GM23338 (cell line): ENCODE measurements at regions not wholly inside any gene's neighbourhood (a gene's known extent, or its start where the extent isn't known, plus 50 kb on each side); places are given as distances from the start of the nearest gene placed in this dataset.

Source experiments
- ATAC-seq: fragments of 200-7000 bp; cut with Tn5 transposase; 3 replicates; pipeline ENCODE4 v1.9.1; 2020
- DNase-seq: peaks from one replicate; pipeline ENCODE4 v3.0.0-alpha.2; 2015; ENCODE audit warnings: low spot score
- H2AFZ ChIP-seq: fragments of 200-600 bp; sonication (generic); 2 replicates; pipeline ENCODE4 v1.8.0; 2016; ENCODE audit warnings: antibody characterized with exemption, mild to moderate bottlenecking, moderate library complexity
- H3F3A ChIP-seq: fragments of 200-600 bp; sonication (generic); replicated peaks from 2 replicates; pipeline ENCODE4 v1.8.0; 2017; ENCODE audit warnings: antibody characterized with exemption, mixed run types, low read depth
- H3K27ac ChIP-seq: fragments of 200-600 bp; sonication (generic); 2 replicates; pipeline ENCODE4 v1.6.1; 2016; ENCODE audit warnings: low read depth
- H3K27me3 ChIP-seq: fragments of 200-600 bp; sonication (generic); 2 replicates; pipeline ENCODE4 v1.8.0; 2016; ENCODE audit warnings: mild to moderate bottlenecking, mixed run types, moderate library complexity; ENCODE audit not compliant: insufficient read depth
- H3K36me3 ChIP-seq: fragments of 200-600 bp; sonication (generic); 2 replicates; pipeline ENCODE4 v1.8.0; 2016; ENCODE audit warnings: mild to moderate bottlenecking; ENCODE audit not compliant: insufficient read depth
- H3K4me1 ChIP-seq: fragments of 200-600 bp; sonication (generic); 2 replicates; pipeline ENCODE4 v1.8.0; 2016; ENCODE audit warnings: mild to moderate bottlenecking, moderate library complexity; ENCODE audit not compliant: insufficient read depth
- H3K4me2 ChIP-seq: fragments of 200-600 bp; sonication (generic); 2 replicates; pipeline ENCODE4 v1.7.1; 2017; ENCODE audit warnings: mixed run types
- H3K4me3 ChIP-seq: fragments of 200-600 bp; sonication (generic); 2 replicates; pipeline ENCODE4 v1.6.1; 2016; ENCODE audit warnings: mixed run types
- H3K79me2 ChIP-seq: fragments of 200-600 bp; sonication (generic); replicated peaks from 2 replicates; pipeline ENCODE4 v1.8.0; 2017; ENCODE audit warnings: mild to moderate bottlenecking; ENCODE audit not compliant: insufficient read depth
- H3K9me2 ChIP-seq: fragments of 200-600 bp; sonication (generic); 2 replicates; pipeline ENCODE4 v1.8.0; 2017; ENCODE audit not compliant: insufficient read depth
- H4K20me1 ChIP-seq: fragments of 200-600 bp; sonication (generic); replicated peaks from 2 replicates; pipeline ENCODE4 v1.8.0; 2017; ENCODE audit warnings: mild to moderate bottlenecking; ENCODE audit not compliant: insufficient read depth
- H3K27ac Mint-ChIP-seq: 2 replicates; pipeline ENCODE4 v1.8.0; 2020; ENCODE audit warnings: inconsistent platforms, mild to moderate bottlenecking, moderate library complexity, mixed read lengths
- H3K27me3 Mint-ChIP-seq: 3 replicates; pipeline ENCODE4 v1.8.0; 2022; ENCODE audit warnings: low read depth, mild to moderate bottlenecking, moderate library complexity, mixed read lengths, inconsistent platforms; ENCODE audit not compliant: insufficient read depth, poor library complexity
- H3K36me3 Mint-ChIP-seq: 3 replicates; pipeline ENCODE4 v1.8.0; 2021; ENCODE audit warnings: low read depth, mild to moderate bottlenecking, inconsistent platforms, moderate library complexity, mixed read lengths
- H3K4me1 Mint-ChIP-seq: 3 replicates; pipeline ENCODE4 v1.8.0; 2020; ENCODE audit warnings: mild to moderate bottlenecking, inconsistent platforms, mixed read lengths
- H3K4me3 Mint-ChIP-seq: 3 replicates; pipeline ENCODE4 v1.8.0; 2021; ENCODE audit warnings: moderate library complexity, mild to moderate bottlenecking, inconsistent platforms, mixed read lengths
- H3K9me3 Mint-ChIP-seq: 3 replicates; pipeline ENCODE4 v1.8.0; 2020; ENCODE audit warnings: moderate library complexity, mild to moderate bottlenecking, inconsistent platforms, mixed read lengths
- ETS1 ChIP-seq: IDR thresholded peaks from 2 replicates; pipeline ENCODE4 v1.6.1; 2016; ENCODE audit warnings: antibody characterized with exemption
- EZH2 ChIP-seq: fragments of 200-600 bp; sonication (generic); IDR thresholded peaks from one replicate; pipeline ENCODE4 v1.8.0; 2017; ENCODE audit warnings: antibody characterized with exemption, mild to moderate bottlenecking, low read depth; ENCODE audit not compliant: unreplicated experiment
- JUNB ChIP-seq: IDR thresholded peaks from one replicate; pipeline ENCODE4 v1.6.1; 2016; ENCODE audit warnings: antibody characterized with exemption; ENCODE audit not compliant: unreplicated experiment
- NANOG ChIP-seq: IDR thresholded peaks from 2 replicates; pipeline ENCODE4 v1.6.1; 2016; ENCODE audit warnings: antibody characterized with exemption, borderline replicate concordance
- POLR2AphosphoS5 ChIP-seq: IDR thresholded peaks from 2 replicates; pipeline ENCODE4 v1.6.1; 2016; ENCODE audit warnings: antibody characterized with exemption, low read depth
- ZNF114 ChIP-seq: fragments of 250-450 bp; sonication (Bioruptor Pico); IDR thresholded peaks from 2 replicates; pipeline ENCODE4 v1.5.0; 2020; ENCODE audit warnings: mild to moderate bottlenecking, moderate library complexity
- ZNF331 ChIP-seq: fragments of 250-450 bp; sonication (Bioruptor Pico); IDR thresholded peaks from 2 replicates; pipeline ENCODE4 v1.5.0; 2020; ENCODE audit warnings: low read depth, mild to moderate bottlenecking, moderate library complexity
- ZNF462 ChIP-seq: fragments of 250-450 bp; sonication (Bioruptor Pico); IDR thresholded peaks from 2 replicates; pipeline ENCODE4 v1.5.0; 2020; ENCODE audit warnings: mild to moderate bottlenecking, moderate library complexity

GRCh38 chr6:30826961-30827342 lies 57.4 kb upstream of the DDR1 start (continued):
- TF ChIP-seq ZNF462 (no peak), ZNF331 (CRISPR knock-in tag) (no peak)

GRCh38 chr6:30824698-30825097 lies 59.6 kb upstream of the DDR1 start:
- no peak overlapping the region for H3K4me3 Mint-ChIP-seq
- TF ChIP-seq NANOG = no peak
- TF ChIP-seq POLR2AphosphoS5 = no peak
- no peak for TF ChIP-seq ZNF114 (CRISPR knock-in tag)
- no peak for TF ChIP-seq EZH2
- no peak for TF ChIP-seq ZNF462
- TF ChIP-seq ETS1 = no peak
- TF ChIP-seq ZNF331 (CRISPR knock-in tag) = no peak
- TF ChIP-seq JUNB = no peak

More at GRCh38 chr6:30824698-30825097, 59.6 kb upstream of the DDR1 start:
- Histone ChIP-seq H3K4me3 (no peak overlapping the region), H3K4me1 (peaks cover 11% of the 10 kb centered on the region), H3K4me2 (no peak overlapping the region), H3K79me2 (no peaks in the 10 kb centered on the region), H4K20me1 (no peaks in the 10 kb centered on the region), H3K27ac (no peak overlapping the region), H3F3A (0 out of 2 replicates have a peak, but pooled peaks cover 7% of the 10 kb centered on the region), H2AFZ (no peak overlapping the region), H3K9me2 (no peaks in the 10 kb centered on the region), H3K36me3 (no peaks in the 10 kb centered on the region), H3K27me3 (no peaks in the 10 kb centered on the region)
- Mint-ChIP-seq H3K27me3 (peaks cover 6% of the 10 kb centered on the region), H3K36me3 (no peaks in the 10 kb centered on the region), H3K4me1 (peaks cover 27% of the 10 kb centered on the region), H3K27ac (no peak overlapping the region), H3K9me3 (no peaks in the 10 kb centered on the region)
- ATAC-seq = no peak
- DNase-seq = no peak
